ENCODE measurements at regions not wholly inside any gene's neighbourhood (a gene's known extent, or its start where the extent isn't known, plus 50 kb on each side); places are given as distances from the start of the nearest gene placed in this dataset.

GRCh38 chr11:45392154-45392553 lies 106.0 kb upstream of the SYT13 start:
- TF ChIP-seq CTCF (conservative IDR thresholded peaks at IDR 0.05) (no peak), ZFX (IDR thresholded peaks at IDR 0.05) (no peak)

Data from C4-2B (cell line).